HEK293T (cell line): ENCODE measurements at regions not wholly inside any gene's neighbourhood (a gene's known extent, or its start where the extent isn't known, plus 50 kb on each side); places are given as distances from the start of the nearest gene placed in this dataset.

Experiments used
- ARNT ChIP-seq: fragments of 450-650 bp; IDR thresholded peaks from 2 replicates; pipeline ENCODE4 v1.6.1; 2017; ENCODE audit warnings: mild to moderate bottlenecking
- BHLHE40 ChIP-seq: fragments of 450-650 bp; IDR thresholded peaks from 2 replicates; pipeline ENCODE4 v1.6.1; 2016; ENCODE audit warnings: mild to moderate bottlenecking, moderate library complexity, borderline replicate concordance
- FOXK2 ChIP-seq: fragments of 450-650 bp; IDR thresholded peaks from 2 replicates; pipeline ENCODE4 v1.6.1; 2016; ENCODE audit warnings: mild to moderate bottlenecking
- FOXM1 ChIP-seq: fragments of 450-650 bp; IDR thresholded peaks from 2 replicates; pipeline ENCODE4 v1.6.1; 2017; ENCODE audit warnings: mild to moderate bottlenecking, borderline replicate concordance
- HDGF ChIP-seq: fragments of 450-650 bp; IDR thresholded peaks from 2 replicates; pipeline ENCODE4 v1.6.1; 2017; ENCODE audit warnings: antibody characterized with exemption, borderline replicate concordance
- NFRKB ChIP-seq: fragments of 450-650 bp; IDR thresholded peaks from 2 replicates; pipeline ENCODE4 v1.6.1; 2016; ENCODE audit warnings: mild to moderate bottlenecking, moderate library complexity
- SP1 ChIP-seq: fragments of 450-650 bp; IDR thresholded peaks from 2 replicates; pipeline ENCODE4 v1.6.1; 2017

DNA sequence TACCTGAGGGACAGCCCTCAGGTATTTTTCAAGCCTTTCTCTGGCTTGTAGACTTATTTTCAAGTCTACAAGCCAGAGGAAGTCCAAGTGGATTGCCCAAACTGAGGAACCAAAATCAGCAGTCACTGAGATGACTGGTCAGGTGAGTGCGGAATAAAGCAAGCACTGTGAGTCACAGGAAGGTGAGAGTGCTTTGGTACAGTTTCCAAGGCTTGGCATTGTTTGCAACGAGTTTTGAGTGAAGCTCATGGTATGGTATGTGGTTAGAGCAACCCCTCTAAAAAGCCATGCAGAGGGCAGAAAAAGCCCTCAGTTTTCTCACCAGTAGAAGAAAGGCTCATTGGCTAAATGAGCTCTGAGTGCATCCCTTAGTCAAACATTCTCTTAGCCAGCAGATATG lies 112.8 kb upstream of the EOLA2 start:
- TF ChIP-seq BHLHE40 (no peak), SP1 (no peak), FOXK2 (no peak), ARNT (no peak), FOXM1 (no peak), HDGF (no peak), NFRKB (no peak)
